ENCODE measurements at regions not wholly inside any gene's neighbourhood (a gene's known extent, or its start where the extent isn't known, plus 50 kb on each side); places are given as distances from the start of the nearest gene placed in this dataset.

DNA sequence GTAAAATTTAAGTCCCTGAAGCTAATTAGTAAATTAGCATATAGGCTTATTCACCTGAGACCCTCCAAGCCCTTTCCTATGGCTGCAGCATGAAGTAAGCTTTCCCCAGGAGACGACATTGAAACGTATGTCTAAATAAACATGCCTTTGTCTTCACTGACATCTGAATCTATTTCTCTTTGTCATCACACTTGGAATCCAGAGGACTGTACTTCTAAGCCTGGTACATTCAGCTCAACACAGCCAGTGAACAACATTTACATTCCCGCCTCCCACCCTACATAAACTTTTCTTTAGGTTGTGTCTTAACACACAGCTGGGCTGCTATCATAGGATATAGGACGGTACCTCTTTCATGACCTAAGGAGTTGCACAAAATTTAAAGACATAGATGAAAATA lies 414.4 kb downstream of the SFMBT2 start:
- no peaks in the 10 kb centered on the region for H3K79me2 ChIP-seq (ENCODE audit: insufficient read depth, low read length)
- no peaks in the 10 kb centered on the region for H3K36me3 ChIP-seq (ENCODE audit: control insufficient read depth in 1 of 2, insufficient read depth in 2 of 2, low read length in 2 of 2)
- H3K27ac ChIP-seq (ENCODE audit: low read depth, low read length): no peak overlapping the region
- TF ChIP-seq ZNF274 (IDR thresholded peaks at IDR 0.05; ENCODE audit: low read depth, low read length) (no peak), SP1 (IDR thresholded peaks at IDR 0.05; ENCODE audit: low read depth) (no peak), EZH2phosphoT487 (IDR thresholded peaks at IDR 0.05; ENCODE audit: borderline replicate concordance) (no peak), JUND (IDR thresholded peaks at IDR 0.05) (no peak), ELF1 (IDR thresholded peaks at IDR 0.05; ENCODE audit: borderline replicate concordance, low read depth) (no peak)
- ChIA-PET CTCF (no interaction called here), RAD21 (ENCODE audit: low non-redundant PET in 1 of 2, low total read pairs in 2 of 2, uncharacterized antibody in 2 of 2, unreplicated experiment in 2 of 2) (no interaction called here), POLR2A (no interaction called here)
- peaks cover 3% of the 10 kb centered on the region; the same call in 1 of the 2 replicates for H3K27me3 ChIP-seq (ENCODE audit: insufficient read depth, low read length)
- no peak overlapping the region for H3K4me3 ChIP-seq (replicated peaks in 1 of 2; ENCODE audit: low read depth in 1 of 2, low read length in 2 of 2)
- H3K9me3 ChIP-seq (ENCODE audit: control insufficient read depth in 1 of 2, insufficient read depth in 1 of 2, low read depth in 1 of 2, low read length in 2 of 2): no peaks in the 10 kb centered on the region
- no peaks in the 10 kb centered on the region for H3K4me1 ChIP-seq (ENCODE audit: control insufficient read depth in 1 of 2, insufficient read depth in 2 of 2, low read length in 2 of 2)
- no peak overlapping the region for H3K4me2 ChIP-seq (ENCODE audit: low read length)
- H4K20me1 ChIP-seq (ENCODE audit: insufficient read depth): no peaks in the 10 kb centered on the region
- no TSS peak for BruUV-seq (replicated peaks)
- H3K9ac ChIP-seq (ENCODE audit: low read length): no peak overlapping the region
- no peak for ATAC-seq
- no peaks in the 10 kb centered on the region for H3K9me2 ChIP-seq (ENCODE audit: insufficient read depth)
- intact Hi-C loops (cut with micrococcal nuclease): no loop called here
- no peak for DNase-seq (ENCODE audit: low read depth, low spot score)
- H2AFZ ChIP-seq (ENCODE audit: low read depth, low read length, poor library complexity, severe bottlenecking): no peak overlapping the region

GRCh38 chr10:6995831-6996230 lies 415.0 kb downstream of the SFMBT2 start:
- no peak overlapping the region for H3K4me3 ChIP-seq (replicated peaks in 1 of 2; ENCODE audit: low read depth in 1 of 2, low read length in 2 of 2)
- no TSS peak for BruUV-seq (replicated peaks)
- ChIA-PET CTCF (interaction anchor here (0.7 kb wide), 1 partner anchor 711 kb away, joined by 3 read pairs; no protein-coding TSS in a partner anchor), RAD21 (ENCODE audit: low non-redundant PET in 1 of 2, low total read pairs in 2 of 2, uncharacterized antibody in 2 of 2, unreplicated experiment in 2 of 2) (no interaction called here), POLR2A (no interaction called here)
- peaks cover 3% of the 10 kb centered on the region; the same call in 1 of the 2 replicates for H3K27me3 ChIP-seq (ENCODE audit: insufficient read depth, low read length)
- no peaks in the 10 kb centered on the region for H4K20me1 ChIP-seq (ENCODE audit: insufficient read depth)
- ATAC-seq (no peak), DNase-seq (ENCODE audit: low read depth, low spot score) (no peak)
- H3K4me2 ChIP-seq (ENCODE audit: low read length): no peak overlapping the region
- no peak overlapping the region for H3K27ac ChIP-seq (ENCODE audit: low read depth, low read length)
- H3K36me3 ChIP-seq (ENCODE audit: control insufficient read depth in 1 of 2, insufficient read depth in 2 of 2, low read length in 2 of 2): no peaks in the 10 kb centered on the region
- no peak overlapping the region for H2AFZ ChIP-seq (ENCODE audit: low read depth, low read length, poor library complexity, severe bottlenecking)
- H3K9me3 ChIP-seq (ENCODE audit: control insufficient read depth in 1 of 2, insufficient read depth in 1 of 2, low read depth in 1 of 2, low read length in 2 of 2): no peaks in the 10 kb centered on the region
- H3K9me2 ChIP-seq (ENCODE audit: insufficient read depth): no peaks in the 10 kb centered on the region
- intact Hi-C loops (cut with micrococcal nuclease): no loop called here
- no peaks in the 10 kb centered on the region for H3K4me1 ChIP-seq (ENCODE audit: control insufficient read depth in 1 of 2, insufficient read depth in 2 of 2, low read length in 2 of 2)
- H3K9ac ChIP-seq (ENCODE audit: low read length): no peak overlapping the region
- no peaks in the 10 kb centered on the region for H3K79me2 ChIP-seq (ENCODE audit: insufficient read depth, low read length)
- no peak for TF ChIP-seq FOSL1 (IDR thresholded peaks at IDR 0.05; ENCODE audit: low read depth)
- no peak for TF ChIP-seq POLR2A (IDR thresholded peaks at IDR 0.05; ENCODE audit: borderline replicate concordance, extremely low read depth, insufficient read depth, insufficient read length)
- TF ChIP-seq, protein P1, sequence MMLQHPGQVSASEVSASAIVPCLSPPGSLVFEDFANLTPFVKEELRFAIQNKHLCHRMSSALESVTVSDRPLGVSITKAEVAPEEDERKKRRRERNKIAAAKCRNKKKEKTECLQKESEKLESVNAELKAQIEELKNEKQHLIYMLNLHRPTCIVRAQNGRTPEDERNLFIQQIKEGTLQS (IDR thresholded peaks at IDR 0.05): no peak
- TF ChIP-seq ZBTB33 (IDR thresholded peaks at IDR 0.05; ENCODE audit: extremely low read depth, insufficient replicate concordance, low read length): no peak
- no peak for TF ChIP-seq EZH2 (IDR thresholded peaks at IDR 0.05)
- TF ChIP-seq ELF1 (IDR thresholded peaks at IDR 0.05; ENCODE audit: borderline replicate concordance, low read depth): no peak
- TF ChIP-seq YY1 (IDR thresholded peaks at IDR 0.05; ENCODE audit: extremely low read depth, insufficient replicate concordance, low read depth, low read length): no peak
- no peak for TF ChIP-seq REST (IDR thresholded peaks at IDR 0.05; ENCODE audit: low read depth)
- TF ChIP-seq CTCF (IDR thresholded peaks at IDR 0.05 in 2 of 3, conservative IDR thresholded peaks at IDR 0.05 in 1 of 3; ENCODE audit: borderline replicate concordance in 1 of 3, insufficient read depth in 1 of 3, low read depth in 2 of 3, low read length in 2 of 3): no peak
- TF ChIP-seq SP1 (IDR thresholded peaks at IDR 0.05; ENCODE audit: low read depth): no peak

Measured in HCT116 (cell line).